Fibroblast of mammary gland (primary cell): ENCODE measurements at regions not wholly inside any gene's neighbourhood (a gene's known extent, or its start where the extent isn't known, plus 50 kb on each side); places are given as distances from the start of the nearest gene placed in this dataset.

Experiments
- DNase-seq: peaks from one replicate; pipeline ENCODE4 v3.0.0-alpha.2; 2010; ENCODE audit warnings: low read depth
- H3K4me3 ChIP-seq: 2 replicates; pipeline ENCODE4 v1.5.1; 2011; ENCODE audit warnings: low read depth, mild to moderate bottlenecking, low read length, moderate library complexity; ENCODE audit not compliant: control insufficient read depth
- TF ChIP-seq, protein P1 (sequence below): conservative IDR thresholded peaks from 2 replicates; pipeline ENCODE4 v1.5.1; 2011; ENCODE audit warnings: low read depth, low read length, inconsistent platforms; ENCODE audit not compliant: control insufficient read depth, insufficient read depth

- H3K4me3 ChIP-seq: no peak overlapping the region
- TF ChIP-seq, protein P1, sequence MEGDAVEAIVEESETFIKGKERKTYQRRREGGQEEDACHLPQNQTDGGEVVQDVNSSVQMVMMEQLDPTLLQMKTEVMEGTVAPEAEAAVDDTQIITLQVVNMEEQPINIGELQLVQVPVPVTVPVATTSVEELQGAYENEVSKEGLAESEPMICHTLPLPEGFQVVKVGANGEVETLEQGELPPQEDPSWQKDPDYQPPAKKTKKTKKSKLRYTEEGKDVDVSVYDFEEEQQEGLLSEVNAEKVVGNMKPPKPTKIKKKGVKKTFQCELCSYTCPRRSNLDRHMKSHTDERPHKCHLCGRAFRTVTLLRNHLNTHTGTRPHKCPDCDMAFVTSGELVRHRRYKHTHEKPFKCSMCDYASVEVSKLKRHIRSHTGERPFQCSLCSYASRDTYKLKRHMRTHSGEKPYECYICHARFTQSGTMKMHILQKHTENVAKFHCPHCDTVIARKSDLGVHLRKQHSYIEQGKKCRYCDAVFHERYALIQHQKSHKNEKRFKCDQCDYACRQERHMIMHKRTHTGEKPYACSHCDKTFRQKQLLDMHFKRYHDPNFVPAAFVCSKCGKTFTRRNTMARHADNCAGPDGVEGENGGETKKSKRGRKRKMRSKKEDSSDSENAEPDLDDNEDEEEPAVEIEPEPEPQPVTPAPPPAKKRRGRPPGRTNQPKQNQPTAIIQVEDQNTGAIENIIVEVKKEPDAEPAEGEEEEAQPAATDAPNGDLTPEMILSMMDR: no peak
- DNase-seq: no peak
Measured at GRCh38 chr1:147478521-147478920, 62.8 kb upstream of the BCL9 start.

DNA sequence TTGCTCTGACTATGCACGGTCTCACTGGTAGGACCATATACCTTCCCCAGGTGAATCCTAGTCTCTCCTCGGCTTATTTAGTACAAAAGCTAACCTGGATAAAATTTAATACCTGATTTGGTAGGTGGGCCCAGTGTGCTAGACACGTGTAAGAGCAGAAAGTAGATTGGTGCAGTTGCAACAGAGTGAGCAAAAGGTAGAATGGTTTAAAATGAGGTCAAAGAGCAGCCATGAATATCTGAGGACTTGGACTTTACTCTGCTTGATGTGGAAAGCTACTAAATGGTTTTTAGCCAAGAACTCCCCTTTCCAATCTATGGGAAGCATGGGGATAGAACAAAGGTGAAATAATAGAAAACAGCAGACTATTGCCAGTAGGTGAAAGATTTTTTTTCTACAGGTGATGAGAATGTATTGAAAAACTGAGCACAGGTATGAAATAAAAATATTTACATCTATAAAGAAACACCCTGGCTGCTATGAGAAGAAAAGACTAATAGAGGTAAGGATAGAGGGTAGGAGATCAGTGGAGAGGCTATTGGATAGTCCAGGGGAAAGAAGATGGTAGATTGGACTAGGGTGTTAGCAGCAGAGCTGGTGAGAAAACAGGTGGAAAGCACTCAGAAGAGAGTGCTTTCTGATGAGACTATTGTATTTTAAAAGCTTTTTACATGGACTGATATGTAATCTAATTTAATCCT lies 61.3 kb upstream of the BCL9 start:
- no peak for DNase-seq
- TF ChIP-seq, protein P1: no peak
- H3K4me3 ChIP-seq: no peak overlapping the region

DNA sequence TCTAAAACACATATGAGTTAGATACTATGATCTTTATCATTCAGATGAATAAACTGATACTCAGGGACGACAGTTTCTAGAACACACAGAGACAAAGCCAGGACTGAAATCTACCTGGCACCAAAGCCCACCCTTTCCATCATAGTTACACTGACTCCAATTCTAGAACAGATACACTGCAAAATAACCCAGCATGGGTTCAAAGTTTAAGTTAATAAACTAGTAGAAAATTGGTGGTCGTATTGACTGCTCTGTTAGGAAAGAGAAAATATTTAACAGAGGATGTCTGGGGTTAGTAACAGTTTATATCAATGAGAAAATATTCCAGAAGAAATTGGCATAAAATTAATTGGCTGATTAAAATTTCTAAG lies 60.8 kb upstream of the BCL9 start:
- TF ChIP-seq, protein P1: no peak
- DNase-seq: no peak
- H3K4me3 ChIP-seq: no peak overlapping the region

GRCh38 chr1:147486876-147487656 lies 54.2 kb upstream of the BCL9 start:
- no peak overlapping the region for H3K4me3 ChIP-seq
- TF ChIP-seq, protein P1: no peak

GRCh38 chr1:147491098-147491497 lies 50.2 kb upstream of the BCL9 start:
- TF ChIP-seq, protein P1: no peak
- DNase-seq: no peak
- no peak overlapping the region for H3K4me3 ChIP-seq

More at GRCh38 chr1:147486876-147487656, 54.2 kb upstream of the BCL9 start:
- no peak for DNase-seq
